Testis (tissue), 2 donors: ENCODE measurements at regions not wholly inside any gene's neighbourhood (a gene's known extent, or its start where the extent isn't known, plus 50 kb on each side); places are given as distances from the start of the nearest gene placed in this dataset.

Source experiments
- POLR2A ChIP-seq: fragments of 450-650 bp; IDR thresholded peaks from one replicate; pipeline ENCODE4 v1.6.1; 2017; ENCODE audit warnings: antibody characterized with exemption, mild to moderate bottlenecking, moderate library complexity
- TF ChIP-seq, protein P1 (sequence below), 3 experiments: fragments of 450-650 bp in 2 of 3; fragments of 200-600 bp in 1 of 3; sonication (generic) in 1 of 3; IDR thresholded peaks; one replicate each; pipeline ENCODE4 v1.5.1; 2016 to 2019; ENCODE audit warnings: antibody characterized with exemption in 3 of 3, mild to moderate bottlenecking in 2 of 3, moderate library complexity in 1 of 3

DNA sequence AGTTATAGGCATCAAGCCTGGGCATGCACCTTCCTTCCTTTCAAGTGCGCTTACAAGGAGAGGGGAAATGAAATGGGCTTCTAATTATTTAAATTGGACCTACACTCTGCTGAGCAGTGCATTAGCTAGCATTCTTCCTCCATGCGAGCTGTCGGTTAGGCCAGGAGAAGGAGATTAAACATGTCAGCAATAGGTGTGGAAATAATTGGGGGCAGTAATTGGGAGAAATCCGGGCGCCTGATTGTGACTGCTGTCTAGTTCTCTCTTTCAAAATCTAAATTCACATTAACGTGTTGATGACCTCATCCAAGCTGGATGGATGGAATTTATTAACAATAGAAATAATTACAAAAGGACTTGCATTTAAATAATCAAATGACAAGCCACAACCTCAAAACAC, 86.2 kb upstream of the SEL1L start:
- TF ChIP-seq, protein P1, sequence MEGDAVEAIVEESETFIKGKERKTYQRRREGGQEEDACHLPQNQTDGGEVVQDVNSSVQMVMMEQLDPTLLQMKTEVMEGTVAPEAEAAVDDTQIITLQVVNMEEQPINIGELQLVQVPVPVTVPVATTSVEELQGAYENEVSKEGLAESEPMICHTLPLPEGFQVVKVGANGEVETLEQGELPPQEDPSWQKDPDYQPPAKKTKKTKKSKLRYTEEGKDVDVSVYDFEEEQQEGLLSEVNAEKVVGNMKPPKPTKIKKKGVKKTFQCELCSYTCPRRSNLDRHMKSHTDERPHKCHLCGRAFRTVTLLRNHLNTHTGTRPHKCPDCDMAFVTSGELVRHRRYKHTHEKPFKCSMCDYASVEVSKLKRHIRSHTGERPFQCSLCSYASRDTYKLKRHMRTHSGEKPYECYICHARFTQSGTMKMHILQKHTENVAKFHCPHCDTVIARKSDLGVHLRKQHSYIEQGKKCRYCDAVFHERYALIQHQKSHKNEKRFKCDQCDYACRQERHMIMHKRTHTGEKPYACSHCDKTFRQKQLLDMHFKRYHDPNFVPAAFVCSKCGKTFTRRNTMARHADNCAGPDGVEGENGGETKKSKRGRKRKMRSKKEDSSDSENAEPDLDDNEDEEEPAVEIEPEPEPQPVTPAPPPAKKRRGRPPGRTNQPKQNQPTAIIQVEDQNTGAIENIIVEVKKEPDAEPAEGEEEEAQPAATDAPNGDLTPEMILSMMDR (IDR thresholded peaks at IDR 0.05): no peak
- no peak for TF ChIP-seq POLR2A
